ENCODE measurements at regions not wholly inside any gene's neighbourhood (a gene's known extent, or its start where the extent isn't known, plus 50 kb on each side); places are given as distances from the start of the nearest gene placed in this dataset.

- Histone ChIP-seq H4K20me1 (replicated peaks; ENCODE audit: control insufficient read depth, insufficient read depth, low read length) (no peaks in the 10 kb centered on the region), H3K4me1 (replicated peaks in 1 of 2; ENCODE audit: control insufficient read depth in 2 of 2, insufficient read depth in 2 of 2, low read length in 2 of 2) (no peaks in the 10 kb centered on the region; a peak in 1 of 5 replicates), H3K4me3 (no peak overlapping the region), H2AFZ (ENCODE audit: low read depth, low read length) (no peak overlapping the region), H3K36me3 (ENCODE audit: control insufficient read depth, insufficient read depth, low read length) (no peaks in the 10 kb centered on the region), H3K27me3 (ENCODE audit: control insufficient read depth in 2 of 2, insufficient read depth in 2 of 2, low read length in 2 of 2) (peaks cover 20 to 64% of the 10 kb centered on the region in 2 experiments; a peak in 4 of 5 replicates), H3K9me3 (replicated peaks; ENCODE audit: control insufficient read depth, insufficient read depth, low read depth, low read length) (no peaks in the 10 kb centered on the region), H3K27ac (ENCODE audit: extremely low read depth, low read depth, low read length) (no peak overlapping the region), H3K79me2 (ENCODE audit: control insufficient read depth, insufficient read depth, low read length) (no peaks in the 10 kb centered on the region), H3K9me1 (ENCODE audit: control insufficient read depth, insufficient read depth, low read length) (no peaks in the 10 kb centered on the region), H3K4me2 (ENCODE audit: insufficient read depth, low read length) (no peak overlapping the region), H3K9ac (ENCODE audit: insufficient read depth in 1 of 2, low read depth in 2 of 2, low read length in 2 of 2) (no peak overlapping the region)
- CTCF ChIA-PET (ENCODE audit: low intra/inter-chr PET ratio) = no interaction called here
- DNase-seq (ENCODE audit: extremely low read depth in 1 of 4, low spot score in 3 of 4) = peak in 1 of 4 experiments; percentile 24
- peak; percentile 52 for ATAC-seq
- in situ Hi-C loops (cut with MboI) (no loop called here), intact Hi-C loops (cut with micrococcal nuclease) (no loop called here)
- POLR2A ChIA-PET = interaction anchor here (0.7 kb wide), 2 partner anchors 184 to 1683 kb away, joined by 3 read pairs; no protein-coding TSS in a partner anchor
- FAIRE-seq = no peak
- no TSS peak for BruUV-seq (replicated peaks)
- WGBS (ENCODE audit: insufficient coverage, low coverage, missing lambda C conversion rate) = 3% methylated on average over 7 of the region's 7 CpGs
- TF ChIP-seq RAD21 (CRISPR knock-in tag; conservative IDR thresholded peaks at IDR 0.05 in 1 of 2, IDR thresholded peaks at IDR 0.05 in 1 of 2) (peak in 1 of 2 experiments; percentile 34; a peak in 2 of 4 replicates), HDAC1 (IDR thresholded peaks at IDR 0.05) (no peak), CREB5 (CRISPR knock-in tag; IDR thresholded peaks at IDR 0.05) (no peak), MAFF (IDR thresholded peaks at IDR 0.05; ENCODE audit: low read length) (no peak), HMGXB4 (CRISPR knock-in tag; IDR thresholded peaks at IDR 0.05) (no peak), NFIC (IDR thresholded peaks at IDR 0.05) (peak; percentile 85), MITF (IDR thresholded peaks at IDR 0.05) (no peak), MLX (CRISPR knock-in tag; conservative IDR thresholded peaks at IDR 0.05) (no peak), SNRNP70 (optimal IDR thresholded peaks at IDR 0.05; ENCODE audit: low read depth, low read length) (no peak), EWSR1 (IDR thresholded peaks at IDR 0.05; ENCODE audit: borderline replicate concordance, low read depth, partially characterized antibody) (no peak), ZFP30 (CRISPR knock-in tag; IDR thresholded peaks at IDR 0.05; ENCODE audit: borderline replicate concordance) (no peak), CTCF (IDR thresholded peaks at IDR 0.05 in 2 of 3, conservative IDR thresholded peaks at IDR 0.05 in 1 of 3; ENCODE audit: insufficient read depth in 2 of 3, low read depth in 1 of 3, low read length in 3 of 3) (0 out of 6 replicates have a peak, but pooled peaks of 1 of the 3 experiments have one; percentile 24)
Measured at GRCh38 chr15:70243686-70244540, 146.2 kb upstream of the TLE3 start.
